ENCODE measurements at regions not wholly inside any gene's neighbourhood (a gene's known extent, or its start where the extent isn't known, plus 50 kb on each side); places are given as distances from the start of the nearest gene placed in this dataset.
"Not testable (repeated sequence)": the region's sequence is repeated elsewhere in the genome, so short reads cannot be mapped to it uniquely, and the experiment has no call there.

DNA sequence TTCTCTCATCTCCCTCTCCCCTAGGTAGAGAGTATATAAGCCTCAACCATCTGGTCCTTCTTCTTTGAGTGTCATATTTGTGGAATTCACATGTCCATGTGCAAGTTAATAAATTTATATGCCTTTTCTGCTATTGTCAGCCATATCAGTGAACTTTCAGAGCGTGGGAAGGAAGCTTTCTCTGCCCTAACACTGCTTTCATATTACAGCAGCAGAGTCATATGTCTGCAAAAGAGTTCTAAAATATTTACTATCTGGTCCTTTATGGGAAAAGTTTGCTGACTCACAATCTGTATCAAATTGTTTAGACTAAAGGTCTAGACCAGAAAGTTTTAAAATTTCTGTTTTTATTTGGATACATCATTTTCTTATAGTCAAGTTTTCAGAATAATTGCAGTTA, 669.0 kb downstream of the LRRC70 start:
- no peak overlapping the region for H3K4me3 ChIP-seq
- no peak overlapping the region for H3K27ac ChIP-seq

DNA sequence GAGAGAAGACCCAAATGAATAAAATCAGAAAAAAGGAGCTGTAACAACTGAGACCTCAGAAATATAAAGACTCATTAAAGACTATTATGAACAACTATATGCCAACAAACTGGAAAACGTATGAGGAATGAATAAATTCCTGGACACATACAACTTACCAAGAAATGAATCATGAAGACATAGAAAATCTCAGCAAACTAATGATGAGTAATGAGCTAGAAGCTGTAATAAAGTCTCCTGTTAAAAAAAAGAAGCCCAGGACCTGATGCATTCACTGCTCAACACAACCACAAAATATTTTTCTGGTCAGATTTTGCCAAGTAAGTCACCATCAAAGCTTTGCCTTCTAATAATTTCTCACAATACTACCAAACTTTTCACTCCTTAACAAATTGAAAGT, 666.7 kb downstream of the LRRC70 start:
- Histone ChIP-seq H3K27ac (no peak overlapping the region), H3K4me3 (no peak overlapping the region)

DNA sequence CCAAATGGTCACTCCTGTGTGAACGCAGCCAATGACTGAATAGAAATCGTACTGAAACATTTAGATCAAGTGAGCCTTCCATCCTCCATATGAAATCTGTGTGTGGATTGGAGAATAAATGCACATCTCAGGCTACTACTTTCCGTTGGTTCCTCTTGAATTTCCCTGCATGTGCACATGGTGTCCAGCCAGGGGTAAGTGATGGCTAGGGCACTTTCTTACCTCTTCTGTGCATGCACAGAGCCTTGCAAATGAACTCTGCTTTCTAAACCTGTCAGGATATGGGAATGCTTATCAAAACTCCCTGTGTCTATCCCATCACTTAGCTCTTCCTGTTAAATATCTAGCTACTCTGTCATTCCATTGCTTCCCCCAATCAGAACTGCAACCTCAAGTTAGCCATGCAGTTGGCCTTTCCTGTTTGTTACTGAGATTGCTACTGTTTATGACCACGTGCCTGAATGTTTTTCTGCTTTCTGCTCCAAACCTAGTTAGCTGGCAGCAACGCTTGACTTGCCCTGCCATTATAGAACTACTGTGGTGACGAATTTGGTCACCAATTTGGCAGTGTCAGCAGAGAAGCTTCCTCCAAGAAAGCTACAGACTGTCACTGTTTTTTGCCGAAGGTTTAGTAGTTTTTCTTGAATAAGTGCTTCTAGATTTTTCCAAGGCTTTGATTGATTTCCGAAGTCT, 661.6 kb downstream of the LRRC70 start:
- Histone ChIP-seq H3K27ac (no peak overlapping the region), H3K4me3 (no peak overlapping the region)

DNA sequence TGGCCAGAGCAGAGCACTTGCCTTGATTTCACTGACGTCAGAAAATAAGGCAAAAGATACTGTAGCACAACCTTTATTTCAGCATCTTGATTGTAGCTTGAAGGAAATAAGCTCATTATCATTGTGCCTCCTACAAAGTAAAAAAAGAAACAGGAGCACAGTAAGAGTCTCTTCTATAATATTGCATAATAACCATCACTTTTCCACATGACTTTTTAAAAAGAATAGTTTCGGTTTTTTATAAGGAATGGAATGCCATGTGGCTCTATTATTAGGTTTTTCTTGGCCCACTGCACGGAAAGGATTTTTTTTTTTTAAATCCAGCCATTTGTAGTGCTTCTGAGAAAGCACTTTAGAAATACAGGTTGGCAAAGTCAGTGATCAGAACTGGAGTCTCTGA, 655.3 kb downstream of the LRRC70 start:
- Histone ChIP-seq H3K4me3 (no peak overlapping the region), H3K27ac (no peak overlapping the region)

DNA sequence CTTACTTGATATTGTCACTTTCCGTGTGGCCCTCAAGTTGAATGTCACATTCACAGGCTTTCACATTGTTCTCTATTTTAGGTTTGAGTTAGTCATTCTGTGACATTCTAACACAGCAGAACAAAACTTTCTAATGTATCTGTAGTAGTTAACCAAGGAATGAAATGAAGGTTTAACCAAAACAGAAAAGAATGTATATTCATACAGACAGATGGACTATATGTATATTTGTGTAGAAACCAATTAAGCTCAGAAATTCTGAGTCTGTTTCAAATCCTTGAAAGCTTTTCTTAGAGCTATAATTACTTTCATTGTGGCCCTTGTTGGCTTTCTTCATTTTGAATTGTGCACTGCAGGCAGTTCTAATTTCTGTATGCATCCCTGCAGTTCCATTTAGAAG, 654.7 kb downstream of the LRRC70 start:
- Histone ChIP-seq H3K27ac (no peak overlapping the region), H3K4me3 (no peak overlapping the region)

DNA sequence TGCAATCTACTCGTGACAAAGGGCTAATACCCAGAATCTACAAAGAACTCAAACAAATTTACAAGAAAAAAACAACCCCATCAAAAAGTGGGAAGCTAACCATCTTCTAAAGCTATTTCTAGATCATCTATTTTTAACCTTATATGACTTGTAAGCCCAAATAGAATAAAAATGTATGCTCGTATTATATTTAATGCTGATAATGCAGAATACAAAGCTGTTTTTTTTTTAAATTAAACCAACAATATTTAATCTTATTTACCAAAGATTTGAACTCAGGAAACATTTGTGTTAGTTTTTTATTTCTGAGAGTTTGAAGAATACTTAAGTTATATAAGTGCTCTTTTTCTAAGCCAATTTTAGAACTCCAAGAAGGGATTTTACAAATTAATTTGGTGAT, 652.1 kb downstream of the LRRC70 start:
- no peak overlapping the region for H3K4me3 ChIP-seq
- no peak overlapping the region for H3K27ac ChIP-seq

DNA sequence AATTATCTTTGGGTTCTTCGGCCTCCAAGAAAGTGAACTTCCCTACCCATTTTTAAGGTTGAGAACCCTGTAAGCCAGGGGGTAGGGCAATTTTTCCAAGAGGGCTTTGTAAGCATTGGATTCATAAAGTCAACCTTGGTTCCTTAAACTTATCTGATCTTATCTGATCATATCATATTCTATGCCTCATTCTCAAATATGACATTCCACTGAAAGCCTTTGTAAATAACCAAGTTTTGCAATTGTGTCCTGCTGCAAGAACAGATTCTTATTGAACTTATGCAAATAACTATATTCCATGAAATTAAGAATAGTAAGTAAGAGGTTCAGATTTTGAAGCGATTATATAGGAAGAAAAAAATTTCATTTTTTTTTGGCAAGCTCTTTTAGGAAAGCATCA, 649.5 kb downstream of the LRRC70 start:
- Histone ChIP-seq H3K27ac (no peak overlapping the region), H3K4me3 (no peak overlapping the region)

DNA sequence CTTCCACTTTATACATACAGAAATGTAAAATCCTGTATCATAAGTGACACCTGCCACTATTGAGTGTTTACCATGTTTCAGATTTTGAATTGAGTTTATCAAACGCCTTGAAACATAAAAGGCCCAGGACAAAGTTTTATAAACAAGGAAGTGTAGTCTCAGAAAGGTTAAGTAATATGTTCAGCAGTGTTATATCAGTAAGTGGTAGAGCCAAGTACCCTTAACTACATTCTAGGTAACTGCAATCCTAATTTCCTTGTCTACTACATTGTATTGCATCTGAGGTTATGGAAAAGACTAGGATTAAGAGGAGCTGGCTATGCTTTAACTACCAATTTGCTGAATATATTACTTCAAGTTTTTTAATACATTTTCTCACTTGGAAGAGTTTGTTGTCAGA, 641.6 kb downstream of the LRRC70 start:
- Histone ChIP-seq H3K27ac (no peak overlapping the region), H3K4me3 (no peak overlapping the region)

DNA sequence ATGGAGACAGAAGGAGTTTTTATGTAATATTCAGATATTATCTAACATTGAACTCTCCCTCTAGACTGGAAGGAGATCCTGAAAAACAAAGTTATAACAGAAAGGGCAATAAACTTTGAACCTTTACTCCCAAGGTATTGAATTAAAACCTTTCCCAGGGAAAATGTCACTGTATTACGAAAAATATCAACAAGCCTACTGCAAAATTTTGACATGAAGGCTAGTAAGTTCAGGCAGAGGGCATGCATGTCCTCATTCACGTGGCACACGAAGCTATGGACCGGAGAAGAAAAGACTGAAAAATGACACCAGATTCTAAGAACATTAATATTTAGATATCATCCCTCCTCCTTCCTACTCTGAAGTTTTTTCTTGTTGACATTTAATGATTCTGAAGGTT, 638.8 kb downstream of the LRRC70 start:
- H3K27ac ChIP-seq = no peak overlapping the region

DNA sequence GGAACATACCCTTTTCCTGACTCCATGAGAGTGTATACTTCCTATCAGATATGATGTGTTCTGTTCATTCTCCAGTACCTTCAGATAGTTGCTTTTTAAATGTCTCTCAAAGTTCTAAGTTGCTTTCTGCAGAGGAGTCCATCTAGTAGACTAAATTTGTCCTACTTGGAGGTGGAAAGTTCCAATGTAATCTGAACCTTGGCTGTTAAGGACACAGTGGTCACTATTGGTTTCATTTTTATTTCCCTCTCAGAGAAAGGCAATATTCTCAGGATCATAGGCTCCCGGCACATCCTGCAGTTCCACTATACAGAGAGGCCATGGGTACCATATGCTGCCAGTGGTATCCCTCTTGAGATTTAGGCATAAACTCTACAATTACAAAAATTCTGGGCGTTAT, 634.6 kb downstream of the LRRC70 start:
- H3K27ac ChIP-seq = no peak overlapping the region
- no peak overlapping the region for H3K4me3 ChIP-seq

More for the DNA sequence above, 638.8 kb downstream of the LRRC70 start:
- H3K4me3 ChIP-seq = no peak overlapping the region

DNA sequence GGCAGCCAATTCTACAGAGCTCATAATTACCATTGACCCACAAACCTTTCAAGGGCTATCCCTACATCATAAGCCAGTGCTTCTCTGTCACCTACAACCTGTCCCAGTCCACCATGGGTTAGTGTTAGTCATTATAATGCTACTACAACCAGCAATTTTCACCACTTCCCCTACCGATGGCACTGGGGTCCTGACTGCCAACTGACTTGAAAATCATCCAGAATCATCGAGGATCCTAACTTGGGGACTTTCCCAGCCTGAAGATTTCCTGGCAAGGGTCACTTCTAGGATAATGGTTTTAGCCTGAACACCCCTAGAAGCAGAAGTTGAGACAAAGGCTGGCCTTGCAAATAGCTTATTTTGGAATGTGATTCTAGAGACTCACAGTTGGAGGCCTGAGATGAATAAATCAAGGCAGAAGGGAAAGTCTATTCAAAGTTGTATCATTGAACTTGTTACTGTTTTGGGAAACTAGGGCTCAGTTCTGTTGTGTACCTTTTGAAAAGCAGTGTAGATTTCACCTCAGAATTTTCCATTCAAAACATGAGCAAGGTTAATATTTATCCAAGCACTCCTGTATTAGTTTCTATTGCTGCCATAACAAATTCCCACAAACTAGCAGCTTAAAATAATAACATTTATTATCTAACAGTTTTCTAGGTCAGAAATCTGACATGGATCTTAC, 633.0 kb downstream of the LRRC70 start:
- Histone ChIP-seq H3K27ac (no peak overlapping the region), H3K4me3 (no peak overlapping the region)

DNA sequence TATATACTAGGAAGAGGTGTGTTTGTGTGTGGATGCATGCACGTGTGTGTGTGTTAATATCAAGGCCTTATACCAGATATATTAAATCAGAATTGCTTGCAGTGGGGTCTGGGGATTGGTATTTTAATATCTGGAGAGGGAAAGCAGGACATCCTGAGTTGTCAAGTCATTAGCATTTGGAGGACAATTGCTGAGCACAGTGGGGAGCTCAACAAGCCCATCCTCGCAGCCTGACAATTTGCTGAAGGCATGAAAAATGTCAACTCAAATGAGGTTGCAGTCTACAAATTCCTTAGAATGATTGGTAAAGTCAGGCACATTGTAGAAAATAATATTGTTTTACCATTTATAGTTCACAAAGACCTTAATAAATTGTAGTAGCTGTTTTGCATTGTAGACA, 627.4 kb downstream of the LRRC70 start:
- Histone ChIP-seq H3K4me3 (no peak overlapping the region), H3K27ac (no peak overlapping the region)

DNA sequence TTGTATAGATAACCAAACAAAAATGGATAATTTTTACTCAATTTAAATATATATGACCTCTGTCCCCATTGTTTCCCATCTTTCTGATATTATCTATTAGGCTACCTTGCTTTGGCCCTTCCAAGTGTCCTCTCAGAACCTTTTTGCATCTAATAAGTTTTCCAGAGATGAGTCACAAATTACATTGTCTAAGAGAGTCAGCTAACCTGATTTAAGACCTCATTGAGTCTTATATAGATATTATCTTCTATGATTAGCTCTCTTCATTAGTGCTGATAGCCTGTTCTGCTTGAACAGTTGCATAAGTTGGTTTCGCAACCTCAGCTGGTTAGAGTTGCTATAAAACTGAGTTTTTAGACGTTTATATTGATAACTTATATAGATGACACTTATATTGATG, 623.1 kb downstream of the LRRC70 start:
- Histone ChIP-seq H3K27ac (no peak overlapping the region), H3K4me3 (no peak overlapping the region)

DNA sequence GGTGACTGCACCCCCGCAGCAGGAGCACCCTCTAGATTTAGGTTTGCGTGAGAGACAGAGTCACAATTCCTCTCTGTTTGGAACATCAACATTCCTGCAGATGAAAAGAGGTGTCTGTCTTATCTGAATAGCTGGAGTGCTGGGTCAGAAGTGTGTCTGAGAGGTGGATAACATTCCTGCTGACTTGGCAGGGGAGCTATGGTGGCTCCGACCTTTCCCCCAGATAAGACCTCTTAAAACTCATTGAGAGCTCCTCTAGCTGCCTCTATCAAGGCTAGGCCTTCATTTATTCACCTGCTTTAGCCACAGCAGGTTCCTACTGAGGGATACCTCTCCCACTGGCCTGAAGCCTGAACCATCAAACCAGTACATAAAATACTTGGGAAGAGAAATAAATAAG, 615.5 kb downstream of the LRRC70 start:
- no peak overlapping the region for H3K27ac ChIP-seq
- H3K4me3 ChIP-seq = no peak overlapping the region

DNA sequence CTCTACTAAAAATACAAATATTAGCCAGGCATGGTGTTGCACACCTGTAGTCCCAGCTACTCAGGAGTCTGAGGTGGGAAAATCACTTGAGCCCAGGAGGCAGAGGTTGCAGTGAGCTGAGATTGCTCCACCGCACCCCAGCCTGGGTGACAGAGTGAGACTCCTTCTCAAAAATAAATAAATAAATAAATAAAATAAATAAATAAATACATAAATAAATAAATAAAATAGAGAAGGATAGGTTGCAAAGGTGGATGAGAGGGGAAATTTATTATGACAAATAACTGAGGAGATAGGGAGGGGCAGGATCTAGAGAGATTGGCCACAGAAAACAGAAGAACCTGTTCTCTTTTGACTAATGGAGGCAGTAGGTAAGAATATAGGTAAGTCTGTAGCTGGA, 601.6 kb downstream of the LRRC70 start:
- H3K4me3 ChIP-seq, H3K27ac ChIP-seq: not testable (repeated sequence)

DNA sequence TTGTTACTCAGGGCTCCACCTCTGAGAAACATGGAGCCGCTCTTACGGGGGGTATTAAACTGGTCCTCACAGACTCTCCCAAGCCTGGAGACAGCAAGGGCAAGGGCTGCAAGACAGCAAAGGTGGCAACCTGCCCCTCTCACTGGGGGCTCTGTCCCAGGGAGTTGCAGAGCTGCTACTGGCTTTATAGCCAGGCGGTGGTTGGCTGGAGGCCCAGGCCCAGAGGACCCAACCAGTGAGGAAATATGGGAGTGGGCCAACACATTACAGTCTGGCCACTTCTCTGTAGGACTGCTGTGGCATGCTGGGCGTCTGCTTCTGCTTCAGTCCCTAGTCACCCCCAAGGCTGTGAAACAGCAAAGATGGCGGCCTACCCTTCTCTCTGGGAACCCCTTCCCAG, 597.2 kb downstream of the LRRC70 start:
- no peak overlapping the region for H3K27ac ChIP-seq
- H3K4me3 ChIP-seq = no peak overlapping the region

DNA sequence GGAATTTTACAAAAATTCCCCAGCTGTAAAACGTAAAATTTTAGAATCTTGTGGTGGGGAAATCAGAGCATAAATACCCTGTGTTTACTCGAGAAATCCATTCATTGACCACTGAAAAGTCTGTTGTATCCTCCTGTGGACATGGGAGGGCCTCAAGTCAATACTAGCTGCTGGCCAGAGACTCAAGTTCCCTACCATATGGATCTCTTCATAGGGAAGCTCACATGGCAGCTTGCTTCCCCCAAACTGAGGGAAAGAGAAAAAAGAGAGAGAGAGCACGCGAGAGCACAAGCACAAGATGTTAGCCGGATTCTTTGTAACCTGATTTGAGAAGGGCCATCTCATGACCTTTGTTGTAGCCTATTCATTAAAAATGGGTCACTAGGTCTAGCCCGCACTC, 591.9 kb downstream of the LRRC70 start:
- Histone ChIP-seq H3K27ac (no peak overlapping the region), H3K4me3 (no peak overlapping the region)

DNA sequence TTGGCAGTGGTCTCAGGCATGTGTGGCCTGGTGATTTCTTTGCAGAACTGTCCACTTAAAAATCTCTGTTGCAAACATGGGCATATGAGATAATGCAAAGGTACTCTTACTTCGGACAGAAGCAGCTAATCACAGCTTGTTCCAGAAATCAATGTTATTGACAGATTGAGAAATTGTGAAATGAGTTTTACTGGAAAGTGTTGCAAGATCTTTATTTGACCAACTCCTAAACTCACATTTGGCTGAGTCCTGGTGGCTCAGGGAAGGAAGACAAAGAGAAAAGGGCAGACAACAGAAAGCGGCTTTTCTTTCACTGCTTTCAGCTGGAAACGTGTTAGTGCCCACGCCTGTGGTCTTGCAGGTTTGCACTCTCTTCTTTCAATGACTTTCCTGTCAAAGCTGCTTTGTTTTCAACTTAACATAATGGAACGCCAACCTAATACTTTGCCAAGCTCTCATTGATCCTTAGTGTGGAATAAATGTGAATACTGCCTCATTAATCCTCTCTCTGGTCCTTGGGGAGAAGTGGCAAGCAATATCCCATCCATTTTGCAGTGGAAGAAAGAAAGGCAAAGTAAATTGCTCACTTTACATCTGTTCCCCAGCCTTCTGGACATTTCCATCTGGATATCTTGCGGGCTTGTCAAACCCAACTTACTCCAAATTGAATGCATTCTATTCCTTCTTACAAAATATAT, 586.4 kb downstream of the LRRC70 start:
- Histone ChIP-seq H3K27ac (no peak overlapping the region), H3K4me3 (no peak overlapping the region)

DNA sequence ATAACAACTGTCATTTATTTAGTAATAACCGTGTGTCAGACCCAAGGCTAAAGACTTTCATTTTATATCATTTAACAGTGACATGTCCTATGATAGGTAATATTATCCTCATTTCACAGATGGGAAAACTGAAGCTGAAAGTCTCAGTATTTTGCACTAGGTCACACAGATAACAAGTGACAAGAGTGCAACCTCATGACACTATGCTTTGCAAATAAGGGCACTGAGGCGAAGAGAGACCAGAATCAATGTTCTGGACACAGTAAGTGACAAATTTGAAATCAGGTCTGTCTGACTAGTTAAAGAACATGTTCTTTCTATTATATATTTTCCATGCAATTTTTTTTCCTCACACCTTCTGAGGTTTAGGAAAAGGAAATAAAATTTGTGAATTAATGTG, 585.7 kb downstream of the LRRC70 start:
- Histone ChIP-seq H3K4me3 (no peak overlapping the region), H3K27ac (no peak overlapping the region)

DNA sequence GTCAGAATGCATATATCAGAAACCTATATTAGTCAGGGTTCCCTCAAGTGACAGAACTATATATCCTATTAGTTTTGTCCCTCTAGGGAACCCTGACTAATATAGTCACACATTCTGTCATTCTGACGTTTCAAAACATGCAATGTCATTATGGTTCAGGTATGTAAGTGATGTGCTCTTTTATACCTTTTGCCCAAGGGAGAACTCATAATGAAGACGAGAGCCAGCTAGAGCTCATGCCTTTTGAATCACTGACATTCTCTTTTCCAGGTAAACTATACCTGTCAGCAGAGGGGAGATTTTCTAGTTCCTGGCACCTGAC, 576.7 kb downstream of the LRRC70 start:
- Histone ChIP-seq H3K27ac (no peak overlapping the region), H3K4me3 (no peak overlapping the region)

DNA sequence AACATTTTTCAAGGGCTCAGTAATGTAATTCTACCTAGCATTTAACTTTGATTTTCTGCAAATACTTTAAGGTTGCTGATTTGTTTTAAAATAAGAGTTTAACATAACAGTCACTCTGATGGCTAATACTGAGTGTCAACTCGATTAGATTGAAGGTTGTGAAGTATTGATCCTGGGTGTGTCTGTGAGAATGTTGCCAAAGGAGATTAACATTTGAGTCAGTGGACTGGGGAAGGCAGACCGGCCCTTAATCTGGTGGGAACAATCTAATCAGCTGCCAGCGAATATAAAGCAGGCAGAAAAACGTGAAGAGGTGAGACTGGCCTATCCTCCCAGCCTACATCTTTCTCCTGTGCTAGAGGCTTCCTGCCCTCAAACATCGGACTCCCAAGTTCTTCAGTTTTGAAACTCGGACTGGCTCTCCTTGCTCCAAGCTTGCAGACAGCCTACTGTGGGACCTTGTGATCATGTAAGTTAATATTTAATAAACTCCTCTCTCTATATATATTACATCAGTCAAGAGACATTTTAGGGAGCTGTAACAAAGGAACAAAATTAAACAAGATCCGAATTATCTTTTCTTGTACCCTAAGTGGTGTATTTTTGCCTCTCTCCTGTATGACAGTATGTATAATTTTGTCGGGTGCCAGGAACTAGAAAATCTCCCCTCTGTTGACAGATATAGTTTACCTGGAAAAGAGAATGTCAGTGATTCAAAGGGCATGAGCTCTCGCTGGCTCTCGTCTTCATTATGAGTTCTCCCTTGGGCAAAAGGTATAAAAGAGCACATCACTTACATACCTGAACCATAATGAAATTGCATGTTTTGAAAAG, 576.1 kb downstream of the LRRC70 start:
- Histone ChIP-seq H3K4me3 (no peak overlapping the region), H3K27ac (no peak overlapping the region)

Data from skin epidermis (tissue), 12 donors.